ENCODE measurements at regions not wholly inside any gene's neighbourhood (a gene's known extent, or its start where the extent isn't known, plus 50 kb on each side); places are given as distances from the start of the nearest gene placed in this dataset.

DNA sequence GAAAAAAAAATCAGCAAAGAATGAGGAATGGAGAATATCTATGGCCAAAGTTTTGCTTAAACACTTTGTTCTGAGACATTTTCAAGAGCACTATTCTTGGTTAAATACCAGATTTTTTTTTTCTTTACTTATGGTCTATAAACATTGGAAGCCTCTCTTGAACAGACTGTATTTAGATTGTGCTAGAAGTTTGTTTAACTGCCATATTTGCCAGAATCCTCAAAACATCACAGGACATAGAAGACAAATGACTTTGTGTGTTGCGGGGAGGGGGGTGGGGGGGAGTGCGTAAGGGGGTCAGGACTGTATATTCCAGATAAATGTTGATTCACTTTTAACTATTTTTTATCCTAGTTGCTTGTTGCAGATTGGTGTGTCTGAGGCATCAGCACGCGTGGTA lies 262.0 kb downstream of the MEIS1 start:
- TF ChIP-seq MYC (IDR thresholded peaks at IDR 0.05; ENCODE audit: low read depth, low read length) (no peak), POLR2AphosphoS5 (IDR thresholded peaks at IDR 0.05; ENCODE audit: insufficient read depth, low read depth, low read length) (no peak)
- TF ChIP-seq, protein P1, sequence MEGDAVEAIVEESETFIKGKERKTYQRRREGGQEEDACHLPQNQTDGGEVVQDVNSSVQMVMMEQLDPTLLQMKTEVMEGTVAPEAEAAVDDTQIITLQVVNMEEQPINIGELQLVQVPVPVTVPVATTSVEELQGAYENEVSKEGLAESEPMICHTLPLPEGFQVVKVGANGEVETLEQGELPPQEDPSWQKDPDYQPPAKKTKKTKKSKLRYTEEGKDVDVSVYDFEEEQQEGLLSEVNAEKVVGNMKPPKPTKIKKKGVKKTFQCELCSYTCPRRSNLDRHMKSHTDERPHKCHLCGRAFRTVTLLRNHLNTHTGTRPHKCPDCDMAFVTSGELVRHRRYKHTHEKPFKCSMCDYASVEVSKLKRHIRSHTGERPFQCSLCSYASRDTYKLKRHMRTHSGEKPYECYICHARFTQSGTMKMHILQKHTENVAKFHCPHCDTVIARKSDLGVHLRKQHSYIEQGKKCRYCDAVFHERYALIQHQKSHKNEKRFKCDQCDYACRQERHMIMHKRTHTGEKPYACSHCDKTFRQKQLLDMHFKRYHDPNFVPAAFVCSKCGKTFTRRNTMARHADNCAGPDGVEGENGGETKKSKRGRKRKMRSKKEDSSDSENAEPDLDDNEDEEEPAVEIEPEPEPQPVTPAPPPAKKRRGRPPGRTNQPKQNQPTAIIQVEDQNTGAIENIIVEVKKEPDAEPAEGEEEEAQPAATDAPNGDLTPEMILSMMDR (IDR thresholded peaks at IDR 0.05; ENCODE audit: extremely low read depth in 1 of 2, insufficient read depth in 1 of 2, low read depth in 1 of 2, low read length in 2 of 2) = no peak

Measured in endothelial cell of umbilical vein (primary cell).